Sigmoid colon (tissue), 6 donors: ENCODE measurements at regions not wholly inside any gene's neighbourhood (a gene's known extent, or its start where the extent isn't known, plus 50 kb on each side); places are given as distances from the start of the nearest gene placed in this dataset.

Experiments used
- DNase-seq: peaks from one replicate; pipeline ENCODE4 v3.0.0-alpha.2; 2019
- H3K27ac ChIP-seq, 4 donors: fragments of 200-600 bp; sonication (generic); one replicate each; pipeline ENCODE4 v1.5.1; 2016 to 2019; ENCODE audit warnings: mild to moderate bottlenecking in 1 of 4
- H3K27me3 ChIP-seq, 3 donors: fragments of 200-600 bp; sonication (generic); one replicate each; pipeline ENCODE4 v1.5.1; 2019; ENCODE audit warnings: mild to moderate bottlenecking in 1 of 3
- H3K36me3 ChIP-seq, 4 donors: fragments of 200-600 bp; sonication (generic); one replicate each; pipeline ENCODE4 v1.5.1; 2016 to 2019
- H3K4me1 ChIP-seq, 4 donors: fragments of 200-600 bp; sonication (generic); one replicate each; pipeline ENCODE4 v1.5.1; 2017 to 2019
- H3K4me3 ChIP-seq, 4 donors: fragments of 200-600 bp; sonication (generic); one replicate each; pipeline ENCODE4 v1.5.1; 2017 to 2019; ENCODE audit warnings: mild to moderate bottlenecking in 2 of 4, moderate library complexity in 1 of 4
- H3K9me3 ChIP-seq, 4 donors: fragments of 200-600 bp in 3 of 4; sonication (generic) in 3 of 4; one replicate each; pipeline versions ENCODE4 v1.5.1 to v1.6.1; 2013 to 2019
- EP300 ChIP-seq, 4 donors: sonication (generic); formaldehyde crosslinking; IDR thresholded peaks; one replicate each; pipeline ENCODE4 v1.6.1; 2017; ENCODE audit warnings: antibody characterized with exemption in 4 of 4
- POLR2A ChIP-seq, 2 donors: fragments of 450-650 bp; IDR thresholded peaks; one replicate each; pipeline ENCODE4 v1.6.1; 2016; ENCODE audit warnings: antibody characterized with exemption in 2 of 2, mild to moderate bottlenecking in 2 of 2, moderate library complexity in 2 of 2
- POLR2AphosphoS5 ChIP-seq, 4 donors: sonication (generic); formaldehyde crosslinking; IDR thresholded peaks; one replicate each; pipeline ENCODE4 v1.6.1; 2017; ENCODE audit warnings: antibody characterized with exemption in 4 of 4
- WGBS, 2 donors: extraction: QIAGEN DNeasy Blood & Tissue Kit; methylation state at CpG; one replicate each; pipeline ENCODE4 v1.1.7; 2013; 5-methylcytosine and 5-hydroxymethylcytosine counted together
- intact Hi-C: fragments of 100-400 bp; cut with DNase I; formaldehyde crosslinking; loops from one replicate; pipeline ENCODE4 v1.15.1; 2023
- TF ChIP-seq, protein P1 (sequence below), 4 experiments: fragments of 450-650 bp in 3 of 4; fragments of 200-600 bp in 1 of 4; IDR thresholded peaks; one replicate each; pipeline ENCODE4 v1.5.1; 2016 to 2019; ENCODE audit warnings: antibody characterized with exemption in 4 of 4, mild to moderate bottlenecking in 3 of 4, moderate library complexity in 2 of 4
- donor health status: healthy with polysubstance abuse.
- donor health status: healthy.

DNA sequence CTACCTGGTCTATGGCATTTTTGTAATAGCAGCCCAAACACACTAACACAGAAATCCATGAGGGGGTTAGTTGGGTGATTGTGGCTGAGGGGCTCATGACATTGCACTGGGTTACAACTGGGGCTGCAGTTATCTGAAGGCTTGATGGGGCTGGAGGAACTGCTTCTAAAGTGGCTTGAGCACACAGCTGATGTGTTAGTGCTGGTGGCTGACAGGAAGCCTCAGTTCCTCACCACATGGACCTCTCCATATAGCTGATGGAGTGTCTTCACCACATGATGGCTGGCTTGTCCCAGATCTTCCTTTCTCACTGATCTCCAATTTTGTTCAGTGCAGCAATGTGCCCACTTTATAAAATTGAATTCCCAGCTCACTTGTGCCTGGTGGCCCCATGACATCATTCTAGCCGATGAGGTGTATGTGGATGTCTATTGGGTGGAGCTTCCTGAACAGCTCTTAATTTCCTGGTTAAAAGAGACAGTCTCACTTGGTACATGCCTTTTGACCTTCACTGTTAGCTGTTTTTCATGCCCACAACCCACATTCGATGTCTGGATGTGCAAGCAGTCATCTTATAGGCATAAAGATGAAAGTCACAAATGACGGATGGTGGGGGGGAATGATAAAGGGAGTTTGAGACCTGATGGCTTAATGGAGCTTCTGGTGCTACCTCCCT lies 166.9 kb upstream of the BMPER start:
- H3K4me1 ChIP-seq = no peaks in the 10 kb centered on the region
- TF ChIP-seq, protein P1, sequence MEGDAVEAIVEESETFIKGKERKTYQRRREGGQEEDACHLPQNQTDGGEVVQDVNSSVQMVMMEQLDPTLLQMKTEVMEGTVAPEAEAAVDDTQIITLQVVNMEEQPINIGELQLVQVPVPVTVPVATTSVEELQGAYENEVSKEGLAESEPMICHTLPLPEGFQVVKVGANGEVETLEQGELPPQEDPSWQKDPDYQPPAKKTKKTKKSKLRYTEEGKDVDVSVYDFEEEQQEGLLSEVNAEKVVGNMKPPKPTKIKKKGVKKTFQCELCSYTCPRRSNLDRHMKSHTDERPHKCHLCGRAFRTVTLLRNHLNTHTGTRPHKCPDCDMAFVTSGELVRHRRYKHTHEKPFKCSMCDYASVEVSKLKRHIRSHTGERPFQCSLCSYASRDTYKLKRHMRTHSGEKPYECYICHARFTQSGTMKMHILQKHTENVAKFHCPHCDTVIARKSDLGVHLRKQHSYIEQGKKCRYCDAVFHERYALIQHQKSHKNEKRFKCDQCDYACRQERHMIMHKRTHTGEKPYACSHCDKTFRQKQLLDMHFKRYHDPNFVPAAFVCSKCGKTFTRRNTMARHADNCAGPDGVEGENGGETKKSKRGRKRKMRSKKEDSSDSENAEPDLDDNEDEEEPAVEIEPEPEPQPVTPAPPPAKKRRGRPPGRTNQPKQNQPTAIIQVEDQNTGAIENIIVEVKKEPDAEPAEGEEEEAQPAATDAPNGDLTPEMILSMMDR (IDR thresholded peaks at IDR 0.05) = no peak
- TF ChIP-seq POLR2AphosphoS5 (IDR thresholded peaks at IDR 0.05) = no peak
- TF ChIP-seq EP300 (IDR thresholded peaks at IDR 0.05) = no peak
- TF ChIP-seq POLR2A (IDR thresholded peaks at IDR 0.05) = no peak
- no peak overlapping the region for H3K4me3 ChIP-seq
- no peaks in the 10 kb centered on the region for H3K9me3 ChIP-seq
- no peaks in the 10 kb centered on the region for H3K36me3 ChIP-seq
- H3K27me3 ChIP-seq = no peaks in the 10 kb centered on the region
- H3K27ac ChIP-seq = no peak overlapping the region
- intact Hi-C loops = no loop called here
- WGBS, 2 donors = 90 to 95% methylated on average over 3 of the region's 3 CpGs
- DNase-seq = no peak

DNA sequence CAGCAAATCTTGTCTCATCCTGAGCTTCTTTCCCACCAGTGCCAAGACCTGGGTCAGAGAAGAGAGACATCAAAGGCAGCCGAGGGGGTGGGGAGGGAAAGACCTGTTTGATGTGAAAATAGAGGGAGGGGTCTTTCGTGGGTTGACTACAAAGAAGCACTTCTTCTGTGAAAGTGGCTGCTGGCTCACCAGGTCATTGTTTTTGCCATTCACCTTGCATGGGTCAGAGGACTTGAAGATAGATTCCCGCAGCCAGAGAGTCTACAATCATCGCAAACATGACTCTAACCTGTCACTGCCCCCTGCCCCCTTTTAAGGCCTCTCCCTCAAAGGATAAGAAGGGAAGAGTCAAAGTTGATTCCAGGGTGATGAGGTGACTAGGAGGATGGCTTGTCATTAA lies 166.1 kb upstream of the BMPER start:
- H3K9me3 ChIP-seq = no peaks in the 10 kb centered on the region
- intact Hi-C loops = no loop called here
- 92% methylated on average over 4 of the region's 4 CpGs for WGBS, 2 donors

DNA sequence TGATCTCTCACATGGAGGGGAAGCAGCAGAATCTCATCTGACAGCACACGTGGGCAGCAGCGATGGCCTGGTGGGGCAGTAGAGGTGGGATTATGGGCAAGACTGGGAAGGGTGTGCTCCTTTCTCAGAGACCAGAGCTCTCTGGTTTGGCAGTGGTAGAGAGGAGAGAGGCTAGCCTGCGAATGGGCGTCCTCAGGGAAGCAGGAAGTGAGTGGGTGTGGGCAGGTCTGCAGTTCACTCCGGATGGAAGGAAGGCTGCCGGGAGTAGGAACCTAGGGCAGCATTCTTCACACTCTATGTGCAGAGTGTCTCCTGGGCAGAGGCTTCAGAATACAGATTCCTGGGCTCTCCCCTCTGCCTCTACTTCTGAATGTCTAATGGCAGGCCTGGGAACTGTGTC lies 162.8 kb upstream of the BMPER start:
- Histone ChIP-seq H3K27ac (no peak overlapping the region), H3K27me3 (no peaks in the 10 kb centered on the region), H3K9me3 (no peaks in the 10 kb centered on the region), H3K4me1 (no peaks in the 10 kb centered on the region), H3K36me3 (no peaks in the 10 kb centered on the region), H3K4me3 (no peak overlapping the region)
- 74 to 85% methylated on average over 6 of the region's 6 CpGs for WGBS, 2 donors
- intact Hi-C loops = no loop called here
- no peak for DNase-seq
- TF ChIP-seq POLR2AphosphoS5 (IDR thresholded peaks at IDR 0.05) (no peak), POLR2A (IDR thresholded peaks at IDR 0.05) (no peak), EP300 (IDR thresholded peaks at IDR 0.05) (no peak)
- TF ChIP-seq, protein P1 (IDR thresholded peaks at IDR 0.05) = no peak

More for the DNA sequence above, 166.1 kb upstream of the BMPER start:
- no peaks in the 10 kb centered on the region for H3K4me1 ChIP-seq
- no peak for DNase-seq
- TF ChIP-seq EP300 (IDR thresholded peaks at IDR 0.05) (no peak), POLR2A (IDR thresholded peaks at IDR 0.05) (no peak), POLR2AphosphoS5 (IDR thresholded peaks at IDR 0.05) (no peak)
- TF ChIP-seq, protein P1 (IDR thresholded peaks at IDR 0.05) = no peak
- H3K27ac ChIP-seq = no peak overlapping the region
- no peak overlapping the region for H3K4me3 ChIP-seq
- no peaks in the 10 kb centered on the region for H3K27me3 ChIP-seq
- no peaks in the 10 kb centered on the region for H3K36me3 ChIP-seq

DNA sequence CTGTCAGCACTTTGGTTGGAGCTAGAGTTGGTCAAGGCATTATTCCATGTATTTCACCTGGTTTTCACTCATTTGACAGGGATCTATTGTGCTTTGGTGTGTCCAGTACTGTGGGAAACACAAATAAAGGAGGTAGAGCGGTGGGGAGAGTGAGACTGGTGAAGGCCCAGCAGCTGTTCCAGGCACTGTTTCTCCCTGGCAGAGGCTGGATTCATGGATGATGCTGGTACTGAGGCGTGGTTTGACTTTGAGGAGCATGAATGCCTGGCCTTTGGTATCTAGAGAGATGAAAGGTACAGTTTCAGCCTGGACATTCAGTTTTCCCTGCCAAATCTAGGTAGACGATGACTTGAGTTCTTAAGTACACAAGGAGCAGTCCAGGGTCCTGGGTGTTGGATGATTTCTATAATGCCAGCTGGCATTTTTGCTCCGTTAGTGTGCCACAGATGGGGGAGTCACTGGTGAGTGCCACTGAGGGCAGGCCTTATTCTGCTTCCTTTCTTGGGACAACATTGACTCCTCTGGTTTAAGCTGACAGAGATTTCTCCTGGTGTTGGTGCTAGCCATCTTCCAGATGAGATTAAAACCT lies 162.2 kb upstream of the BMPER start:
- intact Hi-C loops = no loop called here
- DNase-seq = no peak
- no peak overlapping the region for H3K4me3 ChIP-seq
- 92 to 94% methylated on average over 4 of the region's 4 CpGs for WGBS, 2 donors
- TF ChIP-seq POLR2AphosphoS5 (IDR thresholded peaks at IDR 0.05) (no peak), POLR2A (IDR thresholded peaks at IDR 0.05) (no peak), EP300 (IDR thresholded peaks at IDR 0.05) (no peak)
- TF ChIP-seq, protein P1 (IDR thresholded peaks at IDR 0.05) = no peak
- no peaks in the 10 kb centered on the region for H3K36me3 ChIP-seq
- no peak overlapping the region for H3K27ac ChIP-seq
- H3K4me1 ChIP-seq = no peaks in the 10 kb centered on the region
- H3K9me3 ChIP-seq = no peaks in the 10 kb centered on the region
- no peaks in the 10 kb centered on the region for H3K27me3 ChIP-seq
